ENCODE measurements at regions not wholly inside any gene's neighbourhood (a gene's known extent, or its start where the extent isn't known, plus 50 kb on each side); places are given as distances from the start of the nearest gene placed in this dataset.

GRCh38 chr16:35149550-35149949, 1690.1 kb downstream of the TP53TG3F start:
- TF ChIP-seq CTCF (IDR thresholded peaks at IDR 0.05) = no peak
- no peak for TF ChIP-seq SIN3A (IDR thresholded peaks at IDR 0.05; ENCODE audit: borderline replicate concordance, insufficient read depth, low read depth, low read length)
- TF ChIP-seq REST (IDR thresholded peaks at IDR 0.05; ENCODE audit: insufficient read depth in 1 of 2, low read depth in 2 of 2, low read length in 1 of 2) = no peak
- no peak for TF ChIP-seq POLR2AphosphoS5 (IDR thresholded peaks at IDR 0.05; ENCODE audit: low read depth, low read length)
- no peak for TF ChIP-seq TCF7L2 (IDR thresholded peaks at IDR 0.05; ENCODE audit: low read depth, low read length)
- DNase-seq (ENCODE audit: low read depth, low spot score) = no peak
- BruUV-seq (replicated peaks) = no TSS peak
- ChIA-PET CTCF (no interaction called here), POLR2A (no interaction called here)
- no peak for ATAC-seq
- no peak overlapping the region for H3K27ac ChIP-seq (ENCODE audit: low read length)
- in situ Hi-C loops (cut with HindIII; ENCODE audit: low pct_unique_long_range_greater_than_20kb, low sequenced_read_pairs) (no loop called here), intact Hi-C loops (cut with micrococcal nuclease; ENCODE audit: unreplicated experiment) (no loop called here)
- H3K9me3 ChIP-seq (ENCODE audit: control insufficient read depth, insufficient read depth, low read depth, low read length) = no peaks in the 10 kb centered on the region
- H3K27me3 ChIP-seq (ENCODE audit: control insufficient read depth, insufficient read depth, low read length) = no peaks in the 10 kb centered on the region
- H3K36me3 ChIP-seq (ENCODE audit: control insufficient read depth, insufficient read depth, low read length) = no peaks in the 10 kb centered on the region
- no peaks in the 10 kb centered on the region for H3K4me1 ChIP-seq (ENCODE audit: control insufficient read depth, insufficient read depth, low read length)
- no peak overlapping the region for H3K4me3 ChIP-seq (ENCODE audit: low read depth in 2 of 2, low read length in 2 of 2)

GRCh38 chr16:35150805-35151312, 1691.4 kb downstream of the TP53TG3F start:
- no TSS peak for BruUV-seq (replicated peaks)
- no peak overlapping the region for H3K27ac ChIP-seq (ENCODE audit: low read length)
- intact Hi-C loops (cut with micrococcal nuclease; ENCODE audit: unreplicated experiment) = no loop called here

More at GRCh38 chr16:35150805-35151312, 1691.4 kb downstream of the TP53TG3F start:
- in situ Hi-C loops (cut with HindIII; ENCODE audit: low pct_unique_long_range_greater_than_20kb, low sequenced_read_pairs) = no loop called here
- no peaks in the 10 kb centered on the region for H3K4me1 ChIP-seq (ENCODE audit: control insufficient read depth, insufficient read depth, low read length)
- H3K36me3 ChIP-seq (ENCODE audit: control insufficient read depth, insufficient read depth, low read length) = no peaks in the 10 kb centered on the region
- H3K9me3 ChIP-seq (ENCODE audit: control insufficient read depth, insufficient read depth, low read depth, low read length) = no peaks in the 10 kb centered on the region
- ATAC-seq (no peak), DNase-seq (ENCODE audit: low read depth, low spot score) (no peak)
- no peak overlapping the region for H3K4me3 ChIP-seq (ENCODE audit: low read depth in 2 of 2, low read length in 2 of 2)
- ChIA-PET POLR2A (no interaction called here), CTCF (no interaction called here)
- no peaks in the 10 kb centered on the region for H3K27me3 ChIP-seq (ENCODE audit: control insufficient read depth, insufficient read depth, low read length)
- TF ChIP-seq TCF7L2 (IDR thresholded peaks at IDR 0.05; ENCODE audit: low read depth, low read length) (no peak), POLR2AphosphoS5 (IDR thresholded peaks at IDR 0.05; ENCODE audit: low read depth, low read length) (no peak), CTCF (IDR thresholded peaks at IDR 0.05) (no peak), REST (IDR thresholded peaks at IDR 0.05; ENCODE audit: insufficient read depth in 1 of 2, low read depth in 2 of 2, low read length in 1 of 2) (no peak), SIN3A (IDR thresholded peaks at IDR 0.05; ENCODE audit: borderline replicate concordance, insufficient read depth, low read depth, low read length) (no peak)

Data from Panc1 (cell line).